ENCODE measurements at regions not wholly inside any gene's neighbourhood (a gene's known extent, or its start where the extent isn't known, plus 50 kb on each side); places are given as distances from the start of the nearest gene placed in this dataset.

GRCh38 chr20:56702931-56703840, 74.1 kb downstream of the TFAP2C start:
- Histone ChIP-seq H3K9ac (ENCODE audit: low read length) (no peak overlapping the region), H3F3A (ENCODE audit: low read length, unreplicated experiment) (no peaks in the 10 kb centered on the region), H3K4me2 (ENCODE audit: low read length) (no peak overlapping the region), H3K9me3 (ENCODE audit: low read length) (no peaks in the 10 kb centered on the region), H3K27me3 (ENCODE audit: low read length) (no peaks in the 10 kb centered on the region), H2AFZ (ENCODE audit: low read length) (no peak overlapping the region), H3K9me2 (replicated peaks; ENCODE audit: low read length) (no peaks in the 10 kb centered on the region), H3K36me3 (ENCODE audit: low read depth, low read length) (no peaks in the 10 kb centered on the region), H3K79me2 (ENCODE audit: low read length) (no peaks in the 10 kb centered on the region), H3K4me1 (ENCODE audit: insufficient read depth, low read length) (no peaks in the 10 kb centered on the region), H3K4me3 (ENCODE audit: low read length) (no peak overlapping the region), H3K27ac (ENCODE audit: low read length) (no peak overlapping the region), H4K20me1 (ENCODE audit: low read length) (no peaks in the 10 kb centered on the region)
- TF ChIP-seq CTCF (conservative IDR thresholded peaks at IDR 0.05; ENCODE audit: low read depth, low read length): no peak
- no peak for TF ChIP-seq EZH2 (IDR thresholded peaks at IDR 0.05; ENCODE audit: low read length, unreplicated experiment)
- no peak for TF ChIP-seq EZH2phosphoT487 (IDR thresholded peaks at IDR 0.05; ENCODE audit: borderline replicate concordance, low read length)
- intact Hi-C loops (cut with micrococcal nuclease): no loop called here
- DNase-seq (no peak), ATAC-seq (no peak)
- BruUV-seq (replicated peaks): no TSS peak
- ChIA-PET CTCF (no interaction called here), POLR2A (ENCODE audit: unreplicated experiment) (no interaction called here)

- CTCF ChIA-PET: no interaction called here
Observed at GRCh38 chr20:56706867-56707360, 77.8 kb downstream of the TFAP2C start.

More at GRCh38 chr20:56706867-56707360, 77.8 kb downstream of the TFAP2C start:
- Histone ChIP-seq H3K9ac (ENCODE audit: low read length) (no peak overlapping the region), H3K36me3 (ENCODE audit: low read depth, low read length) (no peaks in the 10 kb centered on the region), H3K4me3 (ENCODE audit: low read length) (no peak overlapping the region), H2AFZ (ENCODE audit: low read length) (no peak overlapping the region), H3K27ac (ENCODE audit: low read length) (no peak overlapping the region), H3K27me3 (ENCODE audit: low read length) (no peaks in the 10 kb centered on the region), H3K79me2 (ENCODE audit: low read length) (no peaks in the 10 kb centered on the region), H4K20me1 (ENCODE audit: low read length) (no peaks in the 10 kb centered on the region), H3K9me3 (ENCODE audit: low read length) (no peaks in the 10 kb centered on the region), H3K4me2 (ENCODE audit: low read length) (no peak overlapping the region), H3F3A (ENCODE audit: low read length, unreplicated experiment) (no peaks in the 10 kb centered on the region), H3K9me2 (replicated peaks; ENCODE audit: low read length) (no peaks in the 10 kb centered on the region), H3K4me1 (ENCODE audit: insufficient read depth, low read length) (peaks cover 8% of the 10 kb centered on the region)
- no peak for TF ChIP-seq EZH2phosphoT487 (IDR thresholded peaks at IDR 0.05; ENCODE audit: borderline replicate concordance, low read length)
- no peak for TF ChIP-seq CTCF (conservative IDR thresholded peaks at IDR 0.05; ENCODE audit: low read depth, low read length)
- no peak for TF ChIP-seq EZH2 (IDR thresholded peaks at IDR 0.05; ENCODE audit: low read length, unreplicated experiment)
- BruUV-seq (replicated peaks): no TSS peak
- DNase-seq: no peak
- intact Hi-C loops (cut with micrococcal nuclease): no loop called here
- ATAC-seq: no peak
- POLR2A ChIA-PET (ENCODE audit: unreplicated experiment): no interaction called here

Measured in PC-3 (cell line).